HG03432 (cell line): ENCODE measurements at regions not wholly inside any gene's neighbourhood (a gene's known extent, or its start where the extent isn't known, plus 50 kb on each side); places are given as distances from the start of the nearest gene placed in this dataset.
A peak's percentile ranks its signal among the peaks of the same experiment; 100 is the strongest.
"Not testable (repeated sequence)": the region's sequence is repeated elsewhere in the genome, so short reads cannot be mapped to it uniquely, and the experiment has no call there.

Experiments used
- ATAC-seq: cut with Tn5 transposase; IDR thresholded peaks from one replicate; pipeline ENCODE4 v1.9.1; 2021; ENCODE audit warnings: mild to moderate bottlenecking, moderate library complexity; ENCODE audit not compliant: unreplicated experiment

GRCh38 chr13:87153371-87153770, 517.8 kb upstream of the SLITRK5 start:
- ATAC-seq, result no peak

GRCh38 chr13:87166348-87166747, 504.8 kb upstream of the SLITRK5 start:
- no peak for ATAC-seq

- no peak for ATAC-seq
Observed at GRCh38 chr13:87168390-87168789, 502.8 kb upstream of the SLITRK5 start.

GRCh38 chr13:87169337-87169736, 501.8 kb upstream of the SLITRK5 start:
- no peak for ATAC-seq

- ATAC-seq, result no peak
Observed at GRCh38 chr13:87172166-87172835, 498.9 kb upstream of the SLITRK5 start.

GRCh38 chr13:87185138-87185537, 486.0 kb upstream of the SLITRK5 start:
- not testable (repeated sequence) for ATAC-seq

- ATAC-seq, result not testable (repeated sequence)
Observed at GRCh38 chr13:87186647-87187046, 484.5 kb upstream of the SLITRK5 start.

- not testable (repeated sequence) for ATAC-seq
Observed at GRCh38 chr13:87191485-87191884, 479.7 kb upstream of the SLITRK5 start.

GRCh38 chr13:87198371-87198770, 472.8 kb upstream of the SLITRK5 start:
- ATAC-seq, result no peak

- ATAC-seq, result no peak
Observed at GRCh38 chr13:87206708-87207107, 464.5 kb upstream of the SLITRK5 start.

- ATAC-seq, result no peak
Observed at GRCh38 chr13:87207280-87208003, 463.7 kb upstream of the SLITRK5 start.

GRCh38 chr13:87208636-87209035, 462.5 kb upstream of the SLITRK5 start:
- no peak for ATAC-seq

- ATAC-seq, result peak; percentile 86
Observed at GRCh38 chr13:87234981-87235380, 436.2 kb upstream of the SLITRK5 start.

GRCh38 chr13:87235621-87236020, 435.6 kb upstream of the SLITRK5 start:
- ATAC-seq, result no peak

- ATAC-seq, result no peak
Observed at GRCh38 chr13:87244256-87244890, 426.8 kb upstream of the SLITRK5 start.

- ATAC-seq, result not testable (repeated sequence)
Observed at GRCh38 chr13:87249847-87250246, 421.3 kb upstream of the SLITRK5 start.

- no peak for ATAC-seq
Observed at GRCh38 chr13:87255394-87255793, 415.8 kb upstream of the SLITRK5 start.

GRCh38 chr13:87259479-87260083, 411.6 kb upstream of the SLITRK5 start:
- no peak for ATAC-seq

- ATAC-seq, result peak; percentile 83
Observed at GRCh38 chr13:87274209-87274819, 396.9 kb upstream of the SLITRK5 start.

GRCh38 chr13:87280139-87280538, 391.0 kb upstream of the SLITRK5 start:
- no peak for ATAC-seq

GRCh38 chr13:87287721-87288120, 383.4 kb upstream of the SLITRK5 start:
- ATAC-seq, result no peak
